ENCODE measurements at regions not wholly inside any gene's neighbourhood (a gene's known extent, or its start where the extent isn't known, plus 50 kb on each side); places are given as distances from the start of the nearest gene placed in this dataset.

- peaks cover 4% of the 10 kb centered on the region; the same call in 1 of the 2 replicates for H3K9me2 ChIP-seq (replicated peaks; ENCODE audit: insufficient read depth, low read length)
- H2AFZ ChIP-seq (ENCODE audit: low read length), result no peak overlapping the region
- no peak for DNase-seq
- no peaks in the 10 kb centered on the region for H3K4me1 ChIP-seq (ENCODE audit: low read length)
- H3K9ac ChIP-seq (ENCODE audit: low read length), result no peak overlapping the region
- H3K27me3 ChIP-seq (ENCODE audit: low read length), result no peaks in the 10 kb centered on the region
- H3K36me3 ChIP-seq (ENCODE audit: insufficient read depth, low read length), result no peaks in the 10 kb centered on the region
- no peak overlapping the region for H3K27ac ChIP-seq (ENCODE audit: low read length)
- no peaks in the 10 kb centered on the region for H4K20me1 ChIP-seq (ENCODE audit: insufficient read depth, low read depth, low read length)
- H3K9me3 ChIP-seq (ENCODE audit: low read length), result no peaks in the 10 kb centered on the region
- no peak overlapping the region for H3K4me3 ChIP-seq (ENCODE audit: low read length)
- no peaks in the 10 kb centered on the region for H3K79me2 ChIP-seq (ENCODE audit: low read length)
- no peak overlapping the region for H3K4me2 ChIP-seq (ENCODE audit: low read depth, low read length, poor library complexity, severe bottlenecking)
These were observed 495.2 kb downstream of the RFPL4B start for GRCh38 chr6:112842330-112842685.

DNA sequence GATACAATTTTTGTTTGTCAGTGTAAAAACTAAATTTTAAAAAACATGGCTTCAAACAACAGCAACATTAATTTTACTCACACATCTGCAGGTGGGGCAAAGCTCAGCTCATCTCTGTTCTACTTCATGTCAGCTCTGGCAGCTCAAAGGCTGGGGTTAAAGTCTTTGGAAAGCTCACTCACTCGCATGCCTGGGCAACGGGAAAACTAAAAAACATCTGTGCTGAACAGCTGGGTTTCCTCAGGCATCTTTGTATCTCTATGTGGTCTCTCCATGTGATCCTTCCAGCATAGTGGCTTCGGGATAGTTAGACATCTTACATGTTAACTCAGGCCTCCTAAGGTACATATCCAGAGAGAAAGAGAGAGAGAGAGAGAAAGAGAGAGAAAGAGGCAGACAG, 499.6 kb downstream of the RFPL4B start:
- H3K9me2 ChIP-seq (replicated peaks; ENCODE audit: insufficient read depth, low read length), result no peaks in the 10 kb centered on the region
- no peak overlapping the region for H3K4me3 ChIP-seq (ENCODE audit: low read length)
- DNase-seq, result no peak
- no peaks in the 10 kb centered on the region for H3K27me3 ChIP-seq (ENCODE audit: low read length)
- H3K9me3 ChIP-seq (ENCODE audit: low read length), result no peaks in the 10 kb centered on the region
- H2AFZ ChIP-seq (ENCODE audit: low read length), result no peak overlapping the region
- H3K9ac ChIP-seq (ENCODE audit: low read length), result no peak overlapping the region
- H3K36me3 ChIP-seq (ENCODE audit: insufficient read depth, low read length), result no peaks in the 10 kb centered on the region
- no peak overlapping the region for H3K27ac ChIP-seq (ENCODE audit: low read length)
- H3K4me2 ChIP-seq (ENCODE audit: low read depth, low read length, poor library complexity, severe bottlenecking), result no peak overlapping the region
- no peaks in the 10 kb centered on the region for H4K20me1 ChIP-seq (ENCODE audit: insufficient read depth, low read depth, low read length)
- H3K4me1 ChIP-seq (ENCODE audit: low read length), result no peaks in the 10 kb centered on the region
- no peaks in the 10 kb centered on the region for H3K79me2 ChIP-seq (ENCODE audit: low read length)

GRCh38 chr6:112851146-112851545, 504.0 kb downstream of the RFPL4B start:
- Histone ChIP-seq H3K9me2 (replicated peaks; ENCODE audit: insufficient read depth, low read length) (no peaks in the 10 kb centered on the region), H3K4me2 (ENCODE audit: low read depth, low read length, poor library complexity, severe bottlenecking) (no peak overlapping the region), H3K36me3 (ENCODE audit: insufficient read depth, low read length) (no peaks in the 10 kb centered on the region), H3K9me3 (ENCODE audit: low read length) (no peaks in the 10 kb centered on the region), H3K4me1 (ENCODE audit: low read length) (no peaks in the 10 kb centered on the region), H3K4me3 (ENCODE audit: low read length) (no peak overlapping the region), H2AFZ (ENCODE audit: low read length) (no peak overlapping the region), H3K27ac (ENCODE audit: low read length) (no peak overlapping the region), H3K9ac (ENCODE audit: low read length) (no peak overlapping the region), H3K27me3 (ENCODE audit: low read length) (no peaks in the 10 kb centered on the region), H3K79me2 (ENCODE audit: low read length) (no peaks in the 10 kb centered on the region), H4K20me1 (ENCODE audit: insufficient read depth, low read depth, low read length) (no peaks in the 10 kb centered on the region)
- DNase-seq, result no peak

DNA sequence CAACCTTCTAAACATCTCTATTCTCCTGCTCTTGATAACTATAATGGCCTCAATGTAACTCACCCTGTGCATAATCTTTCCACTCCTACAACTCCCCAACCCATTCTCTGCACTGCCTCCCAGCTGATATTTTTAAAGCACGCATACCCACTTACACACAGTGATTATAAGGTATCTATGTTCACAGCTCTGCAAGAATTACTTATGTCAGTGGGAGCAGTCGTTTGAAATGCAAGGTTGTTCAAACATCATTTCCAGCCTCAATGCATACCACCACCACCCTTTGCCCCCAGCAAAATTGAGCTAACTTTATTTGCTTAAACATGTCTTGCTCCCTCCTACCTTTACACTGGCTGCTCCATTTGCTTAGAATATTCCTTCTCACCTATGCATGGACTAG, 506.0 kb downstream of the RFPL4B start:
- Histone ChIP-seq H3K9me2 (replicated peaks; ENCODE audit: insufficient read depth, low read length) (no peaks in the 10 kb centered on the region), H3K4me1 (ENCODE audit: low read length) (no peaks in the 10 kb centered on the region), H2AFZ (ENCODE audit: low read length) (no peak overlapping the region)

DNA sequence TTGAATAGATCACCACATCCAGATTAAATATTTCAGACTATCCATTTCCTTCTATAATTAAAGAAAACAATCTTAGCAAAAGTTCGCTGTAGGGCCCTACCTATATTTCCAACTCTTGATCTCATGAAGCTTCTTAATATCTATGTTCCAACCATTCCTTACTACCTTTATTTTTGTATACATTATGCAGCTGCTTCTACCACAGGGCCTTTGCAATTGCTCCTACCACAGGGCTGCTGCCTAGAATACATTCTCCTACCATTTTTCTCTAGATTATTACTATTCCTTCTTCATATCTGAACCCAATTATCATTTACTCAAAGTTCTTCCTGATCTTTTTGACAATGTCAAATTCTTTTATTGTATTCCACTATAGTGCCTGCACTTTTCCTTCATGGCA, 516.6 kb downstream of the RFPL4B start:
- H3K36me3 ChIP-seq (ENCODE audit: insufficient read depth, low read length), result no peaks in the 10 kb centered on the region
- no peak for DNase-seq
- H3K27ac ChIP-seq (ENCODE audit: low read length), result no peak overlapping the region
- H3K4me3 ChIP-seq (ENCODE audit: low read length), result no peak overlapping the region
- H3K9ac ChIP-seq (ENCODE audit: low read length), result no peak overlapping the region
- no peaks in the 10 kb centered on the region for H3K79me2 ChIP-seq (ENCODE audit: low read length)
- H3K9me3 ChIP-seq (ENCODE audit: low read length), result no peaks in the 10 kb centered on the region
- no peaks in the 10 kb centered on the region for H3K4me1 ChIP-seq (ENCODE audit: low read length)
- H3K9me2 ChIP-seq (replicated peaks; ENCODE audit: insufficient read depth, low read length), result no peaks in the 10 kb centered on the region
- H4K20me1 ChIP-seq (ENCODE audit: insufficient read depth, low read depth, low read length), result no peaks in the 10 kb centered on the region
- no peaks in the 10 kb centered on the region for H3K27me3 ChIP-seq (ENCODE audit: low read length)
- H2AFZ ChIP-seq (ENCODE audit: low read length), result no peak overlapping the region
- no peak overlapping the region for H3K4me2 ChIP-seq (ENCODE audit: low read depth, low read length, poor library complexity, severe bottlenecking)

More for the DNA sequence above, 506.0 kb downstream of the RFPL4B start:
- H3K79me2 ChIP-seq (ENCODE audit: low read length), result no peaks in the 10 kb centered on the region
- DNase-seq, result no peak
- H3K27me3 ChIP-seq (ENCODE audit: low read length), result no peaks in the 10 kb centered on the region
- H3K4me3 ChIP-seq (ENCODE audit: low read length), result no peak overlapping the region
- H4K20me1 ChIP-seq (ENCODE audit: insufficient read depth, low read depth, low read length), result no peaks in the 10 kb centered on the region
- H3K36me3 ChIP-seq (ENCODE audit: insufficient read depth, low read length), result no peaks in the 10 kb centered on the region
- H3K4me2 ChIP-seq (ENCODE audit: low read depth, low read length, poor library complexity, severe bottlenecking), result no peak overlapping the region
- H3K27ac ChIP-seq (ENCODE audit: low read length), result no peak overlapping the region
- H3K9ac ChIP-seq (ENCODE audit: low read length), result no peak overlapping the region
- no peaks in the 10 kb centered on the region for H3K9me3 ChIP-seq (ENCODE audit: low read length)

- Histone ChIP-seq H3K9me2 (replicated peaks; ENCODE audit: insufficient read depth, low read length) (no peaks in the 10 kb centered on the region), H3K27me3 (ENCODE audit: low read length) (no peaks in the 10 kb centered on the region), H3K4me2 (ENCODE audit: low read depth, low read length, poor library complexity, severe bottlenecking) (no peak overlapping the region), H3K9ac (ENCODE audit: low read length) (no peak overlapping the region), H3K4me3 (ENCODE audit: low read length) (no peak overlapping the region), H3K27ac (ENCODE audit: low read length) (no peak overlapping the region), H3K4me1 (ENCODE audit: low read length) (no peaks in the 10 kb centered on the region), H3K36me3 (ENCODE audit: insufficient read depth, low read length) (no peaks in the 10 kb centered on the region), H4K20me1 (ENCODE audit: insufficient read depth, low read depth, low read length) (no peaks in the 10 kb centered on the region), H2AFZ (ENCODE audit: low read length) (no peak overlapping the region), H3K9me3 (ENCODE audit: low read length) (no peaks in the 10 kb centered on the region), H3K79me2 (ENCODE audit: low read length) (no peaks in the 10 kb centered on the region)
- no peak for DNase-seq
These were observed 518.0 kb downstream of the RFPL4B start for GRCh38 chr6:112865131-112865530.

- H2AFZ ChIP-seq (ENCODE audit: low read length), result no peak overlapping the region
- no peaks in the 10 kb centered on the region for H3K9me2 ChIP-seq (replicated peaks; ENCODE audit: insufficient read depth, low read length)
- no peak overlapping the region for H3K4me3 ChIP-seq (ENCODE audit: low read length)
- H3K9ac ChIP-seq (ENCODE audit: low read length), result no peak overlapping the region
- no peak overlapping the region for H3K27ac ChIP-seq (ENCODE audit: low read length)
- H3K27me3 ChIP-seq (ENCODE audit: low read length), result no peaks in the 10 kb centered on the region
- no peaks in the 10 kb centered on the region for H3K9me3 ChIP-seq (ENCODE audit: low read length)
- H4K20me1 ChIP-seq (ENCODE audit: insufficient read depth, low read depth, low read length), result no peaks in the 10 kb centered on the region
- H3K4me1 ChIP-seq (ENCODE audit: low read length), result no peaks in the 10 kb centered on the region
- H3K36me3 ChIP-seq (ENCODE audit: insufficient read depth, low read length), result no peaks in the 10 kb centered on the region
- H3K4me2 ChIP-seq (ENCODE audit: low read depth, low read length, poor library complexity, severe bottlenecking), result no peak overlapping the region
- no peaks in the 10 kb centered on the region for H3K79me2 ChIP-seq (ENCODE audit: low read length)
- DNase-seq, result no peak
These were observed 527.8 kb downstream of the RFPL4B start for GRCh38 chr6:112874881-112875280.

DNA sequence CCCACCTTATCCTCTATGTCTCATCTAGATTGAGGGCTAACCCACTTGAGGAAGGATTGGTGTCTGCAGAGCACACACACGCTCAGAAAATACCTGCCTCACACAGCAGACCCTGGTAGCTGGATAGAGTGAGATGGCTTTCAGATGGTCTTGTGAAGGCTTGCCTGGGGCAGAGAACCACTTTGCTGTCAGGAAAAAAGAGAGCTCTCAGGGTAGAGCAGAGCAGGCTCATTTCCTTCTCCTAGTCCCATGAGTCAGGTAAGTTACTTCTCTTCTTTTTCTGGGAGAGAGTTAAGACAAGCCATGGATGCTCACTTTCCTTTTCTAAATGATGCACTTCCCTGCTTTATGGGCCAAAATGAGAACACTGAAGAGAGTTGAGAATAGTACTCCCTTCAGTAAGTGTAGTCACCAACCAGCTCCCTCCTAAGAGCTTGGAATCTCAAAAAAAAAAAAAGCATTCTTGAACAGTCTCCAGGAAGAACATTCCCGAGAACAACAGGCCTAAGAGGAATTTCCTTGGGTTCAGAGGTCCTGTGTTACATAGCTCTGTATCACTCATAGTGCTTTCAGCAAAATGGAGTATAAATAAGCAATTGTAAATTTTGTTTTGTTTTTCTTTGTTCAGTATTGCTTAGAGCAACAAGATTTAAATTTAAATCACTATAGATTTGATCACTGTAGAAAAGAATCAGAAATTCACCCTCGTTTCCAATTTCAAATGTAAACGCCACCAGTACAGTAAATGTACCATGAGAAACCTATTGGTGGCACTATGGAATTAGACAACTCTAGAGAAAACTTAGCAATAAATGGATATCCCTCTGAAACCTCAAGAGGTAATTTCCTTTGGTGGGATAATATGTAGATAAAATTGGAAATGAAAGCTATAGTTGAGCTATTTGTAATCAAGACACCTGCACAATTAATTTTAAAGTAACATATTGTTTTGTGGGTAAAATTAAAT, 530.3 kb downstream of the RFPL4B start:
- no peaks in the 10 kb centered on the region for H3K36me3 ChIP-seq (ENCODE audit: insufficient read depth, low read length)
- no peak overlapping the region for H3K4me3 ChIP-seq (ENCODE audit: low read length)
- H3K27ac ChIP-seq (ENCODE audit: low read length), result no peak overlapping the region
- DNase-seq, result no peak
- peaks cover 5% of the 10 kb centered on the region; the same call in 1 of the 2 replicates for H3K4me1 ChIP-seq (ENCODE audit: low read length)
- no peaks in the 10 kb centered on the region for H3K27me3 ChIP-seq (ENCODE audit: low read length)
- H4K20me1 ChIP-seq (ENCODE audit: insufficient read depth, low read depth, low read length), result no peaks in the 10 kb centered on the region
- H3K4me2 ChIP-seq (ENCODE audit: low read depth, low read length, poor library complexity, severe bottlenecking), result no peak overlapping the region
- H3K79me2 ChIP-seq (ENCODE audit: low read length), result no peaks in the 10 kb centered on the region
- H3K9me2 ChIP-seq (replicated peaks; ENCODE audit: insufficient read depth, low read length), result no peaks in the 10 kb centered on the region
- no peak overlapping the region for H3K9ac ChIP-seq (ENCODE audit: low read length)
- no peak overlapping the region for H2AFZ ChIP-seq (ENCODE audit: low read length)
- no peaks in the 10 kb centered on the region for H3K9me3 ChIP-seq (ENCODE audit: low read length)

Data from Karpas-422 (cell line).